SU-DHL-6 (cell line): ENCODE measurements at regions not wholly inside any gene's neighbourhood (a gene's known extent, or its start where the extent isn't known, plus 50 kb on each side); places are given as distances from the start of the nearest gene placed in this dataset.

Experiments
- H2AFZ ChIP-seq: fragments of 200-600 bp; sonication (generic); 2 replicates; pipeline ENCODE4 v1.6.1; 2014; ENCODE audit warnings: low read depth, mild to moderate bottlenecking, moderate library complexity, mixed read lengths, antibody characterized with exemption, low read length; ENCODE audit not compliant: severe bottlenecking
- H3F3A ChIP-seq: fragments of 200-600 bp; shearing (Covaris generic); 2 replicates; pipeline ENCODE4 v1.6.0; 2016; ENCODE audit warnings: antibody characterized with exemption, mild to moderate bottlenecking; ENCODE audit not compliant: insufficient read depth
- H3K27ac ChIP-seq: fragments of 200-600 bp; sonication (generic); 2 replicates; pipeline ENCODE4 v1.5.1; 2016; ENCODE audit warnings: low read depth, mild to moderate bottlenecking, low read length, moderate library complexity, mixed read lengths
- H3K27me3 ChIP-seq: fragments of 200-600 bp; sonication (generic), shearing (Covaris generic); 2 replicates; pipeline ENCODE4 v1.6.0; 2014; ENCODE audit warnings: mild to moderate bottlenecking, low read length
- H3K36me3 ChIP-seq: fragments of 200-600 bp; sonication (generic); 2 replicates; pipeline ENCODE4 v1.6.1; 2014; ENCODE audit warnings: mild to moderate bottlenecking, low read length, mixed read lengths
- H3K4me2 ChIP-seq: fragments of 300-600, 200-600 bp; shearing (Covaris generic), sonication (generic); 2 replicates; pipeline ENCODE4 v1.6.0; 2014; ENCODE audit warnings: low read length, low read depth, mild to moderate bottlenecking; ENCODE audit not compliant: poor library complexity, severe bottlenecking
- H3K4me3 ChIP-seq: fragments of 200-600 bp; sonication (generic); 2 replicates; pipeline ENCODE4 v1.5.1; 2014; ENCODE audit warnings: antibody characterized with exemption, low read length, mild to moderate bottlenecking, mixed read lengths; ENCODE audit not compliant: insufficient read depth, poor library complexity, severe bottlenecking
- H3K79me2 ChIP-seq: fragments of 200-600 bp; sonication (generic); 2 replicates; pipeline ENCODE4 v1.6.1; 2014; ENCODE audit warnings: mild to moderate bottlenecking, low read length, moderate library complexity; ENCODE audit not compliant: insufficient read depth
- H3K9ac ChIP-seq: fragments of 200-600 bp; sonication (generic); 2 replicates; pipeline ENCODE4 v1.7.0; 2014; ENCODE audit warnings: mild to moderate bottlenecking, low read length
- H3K9me2 ChIP-seq: fragments of 200-600 bp; sonication (generic); replicated peaks from 2 replicates; pipeline ENCODE4 v1.6.1; 2014; ENCODE audit warnings: low read length; ENCODE audit not compliant: insufficient read depth
- H3K9me3 ChIP-seq: fragments of 200-600 bp; sonication (generic); 2 replicates; pipeline ENCODE4 v1.6.1; 2014; ENCODE audit warnings: low read length, mixed read lengths; ENCODE audit not compliant: insufficient read depth
- H4K20me1 ChIP-seq: fragments of 200-600 bp; sonication (generic); 2 replicates; pipeline ENCODE4 v1.6.1; 2014; ENCODE audit warnings: low read depth, mild to moderate bottlenecking, antibody characterized with exemption, low read length, moderate library complexity, mixed read lengths
- CTCF ChIP-seq: fragments of 200-600 bp; sonication (generic); IDR thresholded peaks from one replicate; pipeline ENCODE4 v1.5.1; 2017; ENCODE audit warnings: antibody characterized with exemption, mild to moderate bottlenecking, low read length, moderate library complexity; ENCODE audit not compliant: insufficient read depth, poor library complexity, severe bottlenecking
- EZH2phosphoT487 ChIP-seq: fragments of 200-600 bp; sonication (generic), shearing (Covaris generic); conservative IDR thresholded peaks from 2 replicates; pipeline ENCODE4 v1.6.1; 2018; ENCODE audit warnings: mild to moderate bottlenecking, antibody characterized with exemption, low read length, moderate library complexity, mixed read lengths

- Histone ChIP-seq H3K79me2 (no peaks in the 10 kb centered on the region), H3K9me3 (no peaks in the 10 kb centered on the region), H3K4me3 (no peak overlapping the region), H3K9me2 (no peaks in the 10 kb centered on the region), H3K9ac (no peak overlapping the region), H4K20me1 (no peaks in the 10 kb centered on the region), H3F3A (no peaks in the 10 kb centered on the region), H3K4me2 (no peak overlapping the region), H2AFZ (no peak overlapping the region), H3K27ac (no peak overlapping the region), H3K36me3 (no peaks in the 10 kb centered on the region), H3K27me3 (no peaks in the 10 kb centered on the region)
- TF ChIP-seq EZH2phosphoT487 = no peak
- TF ChIP-seq CTCF = no peak
Observed at GRCh38 chr11:44454666-44455065, 110.8 kb upstream of the CD82 start.

- Histone ChIP-seq H3K4me2 (no peak overlapping the region), H3K9me2 (no peaks in the 10 kb centered on the region), H3K27ac (no peak overlapping the region)
Observed at GRCh38 chr11:44456544-44457300, 108.7 kb upstream of the CD82 start.

GRCh38 chr11:44457862-44458261 lies 107.6 kb upstream of the CD82 start:
- Histone ChIP-seq H3K4me3 (no peak overlapping the region), H3K27ac (no peak overlapping the region), H4K20me1 (no peaks in the 10 kb centered on the region), H3K9ac (no peak overlapping the region), H3K36me3 (no peaks in the 10 kb centered on the region), H3F3A (no peaks in the 10 kb centered on the region), H3K27me3 (no peaks in the 10 kb centered on the region), H3K9me2 (no peaks in the 10 kb centered on the region), H3K4me2 (no peak overlapping the region), H2AFZ (no peak overlapping the region), H3K9me3 (no peaks in the 10 kb centered on the region), H3K79me2 (no peaks in the 10 kb centered on the region)
- TF ChIP-seq EZH2phosphoT487 (no peak), CTCF (no peak)

More at GRCh38 chr11:44456544-44457300, 108.7 kb upstream of the CD82 start:
- H3K36me3 ChIP-seq = no peaks in the 10 kb centered on the region
- H3K79me2 ChIP-seq = no peaks in the 10 kb centered on the region
- H3K27me3 ChIP-seq = no peaks in the 10 kb centered on the region
- H3K9me3 ChIP-seq = no peaks in the 10 kb centered on the region
- H2AFZ ChIP-seq = no peak overlapping the region
- H3K4me3 ChIP-seq = no peak overlapping the region
- H3F3A ChIP-seq = no peaks in the 10 kb centered on the region
- no peak for TF ChIP-seq CTCF
- TF ChIP-seq EZH2phosphoT487 = no peak
- H3K9ac ChIP-seq = no peak overlapping the region
- no peaks in the 10 kb centered on the region for H4K20me1 ChIP-seq
